ENCODE measurements at regions not wholly inside any gene's neighbourhood (a gene's known extent, or its start where the extent isn't known, plus 50 kb on each side); places are given as distances from the start of the nearest gene placed in this dataset.

DNA sequence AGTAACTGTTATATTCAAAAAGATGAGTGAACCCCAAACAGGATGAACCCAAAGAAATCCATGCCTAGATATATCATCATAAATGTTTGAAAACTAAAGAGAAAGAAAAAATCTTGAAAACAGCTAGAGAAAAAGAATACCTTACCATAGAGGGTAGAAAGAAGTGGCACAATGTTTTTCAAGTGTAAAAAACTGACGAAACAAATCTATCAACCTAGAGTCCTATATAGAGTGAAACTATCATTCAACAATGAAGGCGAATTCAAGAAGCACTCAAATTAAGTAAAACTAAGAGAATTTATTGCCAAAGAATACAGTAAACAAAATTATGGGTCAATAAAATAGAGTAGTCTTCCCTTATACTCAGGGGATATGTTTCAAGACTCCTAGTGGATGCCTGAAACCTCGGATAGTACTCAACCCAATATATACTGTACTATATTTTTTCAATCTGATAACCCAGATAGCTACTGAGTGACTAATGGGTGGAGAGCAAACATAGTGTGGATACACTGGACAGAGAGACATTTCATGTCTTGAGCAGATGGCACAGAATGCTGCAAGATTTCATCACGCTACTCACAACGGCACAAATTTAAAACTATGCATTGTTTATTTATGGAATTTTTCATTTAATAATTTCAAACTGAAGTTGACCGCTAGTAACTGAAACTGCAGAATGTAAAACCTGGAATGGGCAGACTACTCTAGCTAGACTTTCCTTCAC is 52.6 kb upstream of the TMEM106B start:
- Histone ChIP-seq H3K27ac (ENCODE audit: low read depth in 1 of 2, low read length in 1 of 2) (no peak overlapping the region), H3K9ac (ENCODE audit: insufficient read depth in 1 of 2, low read length in 2 of 2) (no peak overlapping the region), H3K27me3 (ENCODE audit: control insufficient read depth in 3 of 3, insufficient read depth in 3 of 3, low read length in 2 of 3) (no peaks in the 10 kb centered on the region), H3K9me3 (ENCODE audit: control insufficient read depth in 4 of 4, insufficient read depth in 3 of 4, low read length in 3 of 4) (no peaks in the 10 kb centered on the region), H3K36me3 (ENCODE audit: control insufficient read depth in 4 of 4, insufficient read depth in 4 of 4, low read length in 4 of 4) (no peaks in the 10 kb centered on the region), H3K4me3 (no peak overlapping the region), H3K4me1 (ENCODE audit: control insufficient read depth in 5 of 5, insufficient read depth in 5 of 5, low read length in 5 of 5) (no peaks in the 10 kb centered on the region)
- DNase-seq (no peak), ATAC-seq (ENCODE audit: insufficient read depth, low FRiP score) (no peak)
- WGBS, 2 donors = 74 to 85% methylated on average over 6 of the region's 6 CpGs
- no peak for TF ChIP-seq CTCF (IDR thresholded peaks at IDR 0.05; ENCODE audit: control extremely low read depth, extremely low read depth)

DNA sequence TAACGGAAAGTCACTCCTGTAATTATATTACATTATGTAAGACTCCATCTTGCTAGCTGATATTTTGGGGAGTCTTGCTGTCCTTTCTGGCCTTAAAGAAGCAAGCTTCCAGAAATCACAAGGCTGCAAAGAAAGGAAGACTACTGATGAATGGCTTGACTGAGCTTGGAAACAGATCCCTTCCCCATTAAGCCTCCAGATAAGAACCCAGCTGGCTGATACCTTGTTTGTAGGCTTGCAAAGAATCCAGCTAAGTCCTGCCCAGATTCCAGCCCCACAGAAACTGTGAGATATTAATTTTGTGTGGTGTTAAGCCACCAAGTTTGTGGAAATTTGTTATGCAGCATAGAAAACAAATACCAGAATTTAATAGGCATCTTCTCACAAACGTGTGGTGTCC is 49.9 kb upstream of the TMEM106B start:
- Histone ChIP-seq H3K9me3 (ENCODE audit: control insufficient read depth in 4 of 4, insufficient read depth in 3 of 4, low read length in 3 of 4) (no peaks in the 10 kb centered on the region), H3K4me3 (no peak overlapping the region), H3K4me1 (ENCODE audit: control insufficient read depth in 5 of 5, insufficient read depth in 5 of 5, low read length in 5 of 5) (no peaks in the 10 kb centered on the region), H3K27me3 (ENCODE audit: control insufficient read depth in 3 of 3, insufficient read depth in 3 of 3, low read length in 2 of 3) (no peaks in the 10 kb centered on the region), H3K27ac (ENCODE audit: low read depth in 1 of 2, low read length in 1 of 2) (no peak overlapping the region), H3K36me3 (ENCODE audit: control insufficient read depth in 4 of 4, insufficient read depth in 4 of 4, low read length in 4 of 4) (no peaks in the 10 kb centered on the region), H3K9ac (ENCODE audit: insufficient read depth in 1 of 2, low read length in 2 of 2) (no peak overlapping the region)
- no peak for TF ChIP-seq CTCF (IDR thresholded peaks at IDR 0.05; ENCODE audit: control extremely low read depth, extremely low read depth)
- ATAC-seq (ENCODE audit: insufficient read depth, low FRiP score) (no peak), DNase-seq (no peak)
- WGBS, 2 donors = 19 to 20% methylated on average over 2 of the region's 2 CpGs

Measured in lung (tissue), 11 donors.